MM.1S (cell line): ENCODE measurements at regions not wholly inside any gene's neighbourhood (a gene's known extent, or its start where the extent isn't known, plus 50 kb on each side); places are given as distances from the start of the nearest gene placed in this dataset.

Experiments used
- CTCF ChIP-seq: fragments of 300-600 bp; sonication (generic); IDR thresholded peaks from 2 replicates; pipeline ENCODE4 v1.5.1; 2016; ENCODE audit warnings: antibody characterized with exemption, low read length, mixed read lengths
- EZH2 ChIP-seq: fragments of 300-600 bp; sonication (generic); optimal IDR thresholded peaks from 2 replicates; pipeline ENCODE3; 2017; ENCODE audit warnings: low read depth, mild to moderate bottlenecking, antibody characterized with exemption, low read length, mixed read lengths

GRCh38 chr3:174716956-174717505, 142.1 kb upstream of the NAALADL2 start:
- TF ChIP-seq CTCF (no peak), EZH2 (no peak)
